H1 (cell line): ENCODE measurements at regions not wholly inside any gene's neighbourhood (a gene's known extent, or its start where the extent isn't known, plus 50 kb on each side); places are given as distances from the start of the nearest gene placed in this dataset.

ENCODE experiments used
- BRCA1 ChIP-seq: IDR thresholded peaks from 2 replicates; pipeline ENCODE4 v1.6.1; 2012; ENCODE audit warnings: low read depth, low read length, improper control_type of control experiment
- EZH2 ChIP-seq: fragments of 200-600 bp; sonication (generic); IDR thresholded peaks from 2 replicates; pipeline ENCODE4 v1.7.1; 2012; ENCODE audit warnings: low read depth, mild to moderate bottlenecking, moderate library complexity, low read length, inconsistent platforms; ENCODE audit not compliant: severe bottlenecking
- RAD21 ChIP-seq, 2 experiments: IDR thresholded peaks in 1 of 2; conservative IDR thresholded peaks in 1 of 2; 2 replicates each; pipeline ENCODE4 v1.6.1; 2011; ENCODE audit warnings: low read depth in 2 of 2, low read length in 2 of 2, improper control_type of control experiment in 1 of 2, inconsistent platforms in 1 of 2, mild to moderate bottlenecking in 1 of 2, moderate library complexity in 1 of 2
- RBBP5 ChIP-seq: IDR thresholded peaks from 2 replicates; pipeline ENCODE4 v1.7.1; 2012; ENCODE audit warnings: low read depth, mild to moderate bottlenecking, inconsistent platforms, low read length, moderate library complexity, borderline replicate concordance
- TF ChIP-seq, protein P1 (sequence below): fragments of 300-600 bp; sonication (generic); IDR thresholded peaks from 2 replicates; pipeline ENCODE4 v1.7.1; 2012; ENCODE audit warnings: low read length, moderate library complexity, mild to moderate bottlenecking, inconsistent platforms; ENCODE audit not compliant: insufficient replicate concordance
- TF ChIP-seq, protein P2 (sequence below), 3 experiments: IDR thresholded peaks; 1 replicate in 2 of 3; 2 replicates in 1 of 3; pipeline versions ENCODE4 v1.5.1 to v1.6.1; 2011; ENCODE audit warnings: low read length in 3 of 3, mild to moderate bottlenecking in 3 of 3, inconsistent platforms in 2 of 3, low read depth in 1 of 3, moderate library complexity in 1 of 3; ENCODE audit not compliant: insufficient read depth in 1 of 3; ENCODE audit errors: control extremely low read depth in 1 of 3

DNA sequence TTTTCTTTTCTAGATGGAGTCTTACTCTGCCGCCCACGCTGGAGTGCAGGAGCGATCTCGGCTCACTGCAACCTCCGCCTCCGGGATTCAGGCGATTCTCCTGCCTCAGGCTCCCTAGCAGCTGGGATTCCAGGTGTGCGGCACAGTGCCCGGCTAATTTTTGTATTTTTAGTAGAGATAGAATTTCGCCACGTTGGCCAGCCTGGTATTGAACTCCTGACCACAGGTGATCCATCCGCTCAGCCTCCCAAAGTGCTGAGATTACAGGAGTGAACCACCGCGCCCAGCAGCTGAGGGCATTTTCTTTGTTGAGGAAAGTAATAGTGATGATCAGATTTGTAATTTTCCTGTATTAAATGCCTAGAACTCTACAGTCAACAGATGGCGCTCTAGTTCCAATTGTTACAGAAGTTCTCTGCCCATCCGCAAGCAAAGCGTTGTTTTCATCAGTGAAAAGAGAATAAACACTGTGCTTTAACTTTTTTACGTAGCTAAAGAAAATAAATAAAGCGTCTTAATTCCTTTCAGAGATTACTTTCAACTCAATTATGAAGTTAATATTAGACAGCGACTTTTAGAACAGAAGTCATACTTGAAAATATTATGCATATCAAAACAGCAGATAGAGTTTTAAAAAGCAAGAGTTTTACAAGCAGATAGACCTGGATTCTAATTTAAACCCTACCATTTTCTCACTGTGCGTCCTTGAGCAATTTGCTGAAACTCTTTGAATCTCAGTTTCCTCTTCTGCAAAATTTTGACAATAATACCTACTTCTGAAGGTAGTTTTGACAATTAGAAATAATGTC lies 335.1 kb downstream of the DUSP6 start (continued):
- TF ChIP-seq, protein P1, sequence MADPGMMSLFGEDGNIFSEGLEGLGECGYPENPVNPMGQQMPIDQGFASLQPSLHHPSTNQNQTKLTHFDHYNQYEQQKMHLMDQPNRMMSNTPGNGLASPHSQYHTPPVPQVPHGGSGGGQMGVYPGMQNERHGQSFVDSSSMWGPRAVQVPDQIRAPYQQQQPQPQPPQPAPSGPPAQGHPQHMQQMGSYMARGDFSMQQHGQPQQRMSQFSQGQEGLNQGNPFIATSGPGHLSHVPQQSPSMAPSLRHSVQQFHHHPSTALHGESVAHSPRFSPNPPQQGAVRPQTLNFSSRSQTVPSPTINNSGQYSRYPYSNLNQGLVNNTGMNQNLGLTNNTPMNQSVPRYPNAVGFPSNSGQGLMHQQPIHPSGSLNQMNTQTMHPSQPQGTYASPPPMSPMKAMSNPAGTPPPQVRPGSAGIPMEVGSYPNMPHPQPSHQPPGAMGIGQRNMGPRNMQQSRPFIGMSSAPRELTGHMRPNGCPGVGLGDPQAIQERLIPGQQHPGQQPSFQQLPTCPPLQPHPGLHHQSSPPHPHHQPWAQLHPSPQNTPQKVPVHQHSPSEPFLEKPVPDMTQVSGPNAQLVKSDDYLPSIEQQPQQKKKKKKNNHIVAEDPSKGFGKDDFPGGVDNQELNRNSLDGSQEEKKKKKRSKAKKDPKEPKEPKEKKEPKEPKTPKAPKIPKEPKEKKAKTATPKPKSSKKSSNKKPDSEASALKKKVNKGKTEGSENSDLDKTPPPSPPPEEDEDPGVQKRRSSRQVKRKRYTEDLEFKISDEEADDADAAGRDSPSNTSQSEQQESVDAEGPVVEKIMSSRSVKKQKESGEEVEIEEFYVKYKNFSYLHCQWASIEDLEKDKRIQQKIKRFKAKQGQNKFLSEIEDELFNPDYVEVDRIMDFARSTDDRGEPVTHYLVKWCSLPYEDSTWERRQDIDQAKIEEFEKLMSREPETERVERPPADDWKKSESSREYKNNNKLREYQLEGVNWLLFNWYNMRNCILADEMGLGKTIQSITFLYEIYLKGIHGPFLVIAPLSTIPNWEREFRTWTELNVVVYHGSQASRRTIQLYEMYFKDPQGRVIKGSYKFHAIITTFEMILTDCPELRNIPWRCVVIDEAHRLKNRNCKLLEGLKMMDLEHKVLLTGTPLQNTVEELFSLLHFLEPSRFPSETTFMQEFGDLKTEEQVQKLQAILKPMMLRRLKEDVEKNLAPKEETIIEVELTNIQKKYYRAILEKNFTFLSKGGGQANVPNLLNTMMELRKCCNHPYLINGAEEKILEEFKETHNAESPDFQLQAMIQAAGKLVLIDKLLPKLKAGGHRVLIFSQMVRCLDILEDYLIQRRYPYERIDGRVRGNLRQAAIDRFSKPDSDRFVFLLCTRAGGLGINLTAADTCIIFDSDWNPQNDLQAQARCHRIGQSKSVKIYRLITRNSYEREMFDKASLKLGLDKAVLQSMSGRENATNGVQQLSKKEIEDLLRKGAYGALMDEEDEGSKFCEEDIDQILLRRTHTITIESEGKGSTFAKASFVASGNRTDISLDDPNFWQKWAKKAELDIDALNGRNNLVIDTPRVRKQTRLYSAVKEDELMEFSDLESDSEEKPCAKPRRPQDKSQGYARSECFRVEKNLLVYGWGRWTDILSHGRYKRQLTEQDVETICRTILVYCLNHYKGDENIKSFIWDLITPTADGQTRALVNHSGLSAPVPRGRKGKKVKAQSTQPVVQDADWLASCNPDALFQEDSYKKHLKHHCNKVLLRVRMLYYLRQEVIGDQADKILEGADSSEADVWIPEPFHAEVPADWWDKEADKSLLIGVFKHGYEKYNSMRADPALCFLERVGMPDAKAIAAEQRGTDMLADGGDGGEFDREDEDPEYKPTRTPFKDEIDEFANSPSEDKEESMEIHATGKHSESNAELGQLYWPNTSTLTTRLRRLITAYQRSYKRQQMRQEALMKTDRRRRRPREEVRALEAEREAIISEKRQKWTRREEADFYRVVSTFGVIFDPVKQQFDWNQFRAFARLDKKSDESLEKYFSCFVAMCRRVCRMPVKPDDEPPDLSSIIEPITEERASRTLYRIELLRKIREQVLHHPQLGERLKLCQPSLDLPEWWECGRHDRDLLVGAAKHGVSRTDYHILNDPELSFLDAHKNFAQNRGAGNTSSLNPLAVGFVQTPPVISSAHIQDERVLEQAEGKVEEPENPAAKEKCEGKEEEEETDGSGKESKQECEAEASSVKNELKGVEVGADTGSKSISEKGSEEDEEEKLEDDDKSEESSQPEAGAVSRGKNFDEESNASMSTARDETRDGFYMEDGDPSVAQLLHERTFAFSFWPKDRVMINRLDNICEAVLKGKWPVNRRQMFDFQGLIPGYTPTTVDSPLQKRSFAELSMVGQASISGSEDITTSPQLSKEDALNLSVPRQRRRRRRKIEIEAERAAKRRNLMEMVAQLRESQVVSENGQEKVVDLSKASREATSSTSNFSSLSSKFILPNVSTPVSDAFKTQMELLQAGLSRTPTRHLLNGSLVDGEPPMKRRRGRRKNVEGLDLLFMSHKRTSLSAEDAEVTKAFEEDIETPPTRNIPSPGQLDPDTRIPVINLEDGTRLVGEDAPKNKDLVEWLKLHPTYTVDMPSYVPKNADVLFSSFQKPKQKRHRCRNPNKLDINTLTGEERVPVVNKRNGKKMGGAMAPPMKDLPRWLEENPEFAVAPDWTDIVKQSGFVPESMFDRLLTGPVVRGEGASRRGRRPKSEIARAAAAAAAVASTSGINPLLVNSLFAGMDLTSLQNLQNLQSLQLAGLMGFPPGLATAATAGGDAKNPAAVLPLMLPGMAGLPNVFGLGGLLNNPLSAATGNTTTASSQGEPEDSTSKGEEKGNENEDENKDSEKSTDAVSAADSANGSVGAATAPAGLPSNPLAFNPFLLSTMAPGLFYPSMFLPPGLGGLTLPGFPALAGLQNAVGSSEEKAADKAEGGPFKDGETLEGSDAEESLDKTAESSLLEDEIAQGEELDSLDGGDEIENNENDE, result peak; percentile 43
- no peak for TF ChIP-seq BRCA1
- TF ChIP-seq, protein P2, sequence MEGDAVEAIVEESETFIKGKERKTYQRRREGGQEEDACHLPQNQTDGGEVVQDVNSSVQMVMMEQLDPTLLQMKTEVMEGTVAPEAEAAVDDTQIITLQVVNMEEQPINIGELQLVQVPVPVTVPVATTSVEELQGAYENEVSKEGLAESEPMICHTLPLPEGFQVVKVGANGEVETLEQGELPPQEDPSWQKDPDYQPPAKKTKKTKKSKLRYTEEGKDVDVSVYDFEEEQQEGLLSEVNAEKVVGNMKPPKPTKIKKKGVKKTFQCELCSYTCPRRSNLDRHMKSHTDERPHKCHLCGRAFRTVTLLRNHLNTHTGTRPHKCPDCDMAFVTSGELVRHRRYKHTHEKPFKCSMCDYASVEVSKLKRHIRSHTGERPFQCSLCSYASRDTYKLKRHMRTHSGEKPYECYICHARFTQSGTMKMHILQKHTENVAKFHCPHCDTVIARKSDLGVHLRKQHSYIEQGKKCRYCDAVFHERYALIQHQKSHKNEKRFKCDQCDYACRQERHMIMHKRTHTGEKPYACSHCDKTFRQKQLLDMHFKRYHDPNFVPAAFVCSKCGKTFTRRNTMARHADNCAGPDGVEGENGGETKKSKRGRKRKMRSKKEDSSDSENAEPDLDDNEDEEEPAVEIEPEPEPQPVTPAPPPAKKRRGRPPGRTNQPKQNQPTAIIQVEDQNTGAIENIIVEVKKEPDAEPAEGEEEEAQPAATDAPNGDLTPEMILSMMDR (IDR thresholded peaks at IDR 0.05; ENCODE audit: control extremely low read depth in 1 of 3, insufficient read depth in 1 of 3, low read depth in 1 of 3, low read length in 3 of 3), result peak in 2 of 3 experiments; percentile 61 to 76; a peak in 2 of 4 replicates
- no peak for TF ChIP-seq EZH2
- peak; percentile 75 to 79 for TF ChIP-seq RAD21 (IDR thresholded peaks at IDR 0.05 in 1 of 2, conservative IDR thresholded peaks at IDR 0.05 in 1 of 2; ENCODE audit: low read depth in 2 of 2, low read length in 2 of 2)
- TF ChIP-seq RBBP5, result no peak
